Activated CD4-positive, CD25-positive, alpha-beta regulatory T cell treated with anti-CD3 and anti-CD28 coated beads, Interleukin-2, amount 50 U/mL, for 24 hours (primary cell): ENCODE measurements at regions not wholly inside any gene's neighbourhood (a gene's known extent, or its start where the extent isn't known, plus 50 kb on each side); places are given as distances from the start of the nearest gene placed in this dataset.
"Not testable (repeated sequence)": the region's sequence is repeated elsewhere in the genome, so short reads cannot be mapped to it uniquely, and the experiment has no call there.

Source experiments
- ATAC-seq, 2 donors: fragments of 150-1000 bp; cut with Tn5 transposase; one replicate each; pipeline ENCODE4 v1.10.0; 2021; ENCODE audit warnings: mild to moderate bottlenecking in 1 of 2, moderate library complexity in 1 of 2

DNA sequence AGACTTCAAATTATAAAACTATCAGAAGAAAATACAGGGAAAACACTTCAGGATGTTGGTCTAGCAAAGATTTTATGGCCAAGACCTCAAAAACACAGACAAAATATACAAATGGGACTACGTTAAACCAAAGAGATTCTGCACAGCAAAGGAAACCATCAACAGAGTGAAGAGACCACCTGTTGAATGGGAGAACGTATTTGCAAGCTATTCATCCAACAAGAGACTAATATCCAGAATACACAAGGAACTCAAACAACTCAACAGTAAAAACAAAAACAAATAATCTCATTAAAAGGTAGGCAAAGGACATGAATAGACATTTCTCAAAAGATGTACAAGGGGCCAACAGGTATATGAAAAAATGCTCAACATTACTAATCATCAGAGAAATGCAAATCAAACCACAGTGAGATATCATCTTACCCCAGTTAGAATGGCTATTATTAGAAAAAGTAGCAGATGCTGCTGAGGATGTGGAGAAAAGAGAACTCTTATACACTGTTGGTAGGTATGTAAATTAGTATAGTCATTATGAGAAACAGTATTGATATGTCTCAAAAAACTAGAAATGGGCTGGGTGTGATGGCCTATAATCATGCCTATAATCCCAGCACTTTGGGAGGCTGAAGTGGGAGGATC is 112.6 kb downstream of the LRIG2 start:
- peak; percentile 93 to 94 for ATAC-seq

DNA sequence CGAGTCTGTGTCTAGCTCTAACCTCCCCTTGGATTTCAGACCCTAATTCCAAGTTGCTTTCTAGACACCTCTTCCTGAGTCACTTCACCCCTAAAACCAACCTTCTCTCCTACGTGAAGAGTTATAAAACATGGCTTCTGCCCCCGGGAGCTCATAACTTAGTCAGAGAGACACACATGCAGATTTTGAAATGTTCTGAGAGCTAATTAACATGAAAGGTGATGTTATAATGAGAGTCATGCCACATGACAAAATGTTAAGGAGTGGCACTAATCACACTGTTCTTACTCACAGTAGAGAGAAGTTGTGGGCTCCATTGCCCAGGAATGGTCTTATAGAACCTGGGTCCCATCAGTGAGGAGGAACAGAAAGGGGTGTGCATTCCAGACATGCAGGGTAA is 117.1 kb downstream of the LRIG2 start:
- ATAC-seq = no peak

DNA sequence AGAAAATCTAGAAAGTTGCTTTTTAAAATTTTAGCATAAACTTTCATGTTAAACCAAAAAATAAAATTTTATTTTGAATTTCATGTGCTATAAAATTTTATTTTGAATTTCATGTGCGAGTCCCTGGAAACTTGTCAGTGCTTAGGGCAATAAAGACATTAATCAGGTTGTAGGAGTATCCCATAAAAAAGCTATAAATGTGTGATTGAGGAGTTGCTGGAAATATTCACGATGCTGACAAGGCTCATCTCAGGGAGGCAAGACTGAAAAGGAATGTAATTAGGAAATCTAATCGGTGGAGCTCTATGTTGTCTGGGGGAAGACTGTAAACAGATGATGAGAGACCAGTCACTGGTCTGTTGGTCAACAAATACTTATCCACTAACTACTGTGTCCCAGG is 117.9 kb downstream of the LRIG2 start:
- ATAC-seq = no peak

DNA sequence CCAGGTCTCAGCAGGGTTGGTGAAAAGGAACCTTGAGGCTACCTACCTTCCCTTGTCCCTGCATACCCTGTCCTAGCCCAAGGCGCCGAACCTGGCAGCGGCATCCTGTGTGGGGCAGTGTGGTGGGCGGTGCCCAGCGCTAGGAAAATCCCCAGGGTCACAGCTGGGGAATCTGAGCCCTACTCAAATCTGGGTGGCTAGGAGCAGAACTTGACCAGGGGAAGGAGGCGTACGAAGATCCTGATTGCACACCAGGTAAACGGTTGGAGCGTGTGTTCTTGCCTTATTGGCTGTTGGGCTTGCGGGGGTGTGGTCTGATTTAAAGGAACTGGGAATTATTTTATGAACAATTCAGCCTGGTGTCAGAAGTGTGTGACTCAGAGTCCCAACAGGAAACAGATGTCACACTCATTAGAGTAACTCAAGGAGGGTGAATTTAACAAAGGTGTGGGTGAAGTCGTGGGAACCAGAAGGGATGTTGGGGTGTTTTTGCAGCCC is 118.6 kb downstream of the LRIG2 start:
- peak; percentile 43 to 58 for ATAC-seq

DNA sequence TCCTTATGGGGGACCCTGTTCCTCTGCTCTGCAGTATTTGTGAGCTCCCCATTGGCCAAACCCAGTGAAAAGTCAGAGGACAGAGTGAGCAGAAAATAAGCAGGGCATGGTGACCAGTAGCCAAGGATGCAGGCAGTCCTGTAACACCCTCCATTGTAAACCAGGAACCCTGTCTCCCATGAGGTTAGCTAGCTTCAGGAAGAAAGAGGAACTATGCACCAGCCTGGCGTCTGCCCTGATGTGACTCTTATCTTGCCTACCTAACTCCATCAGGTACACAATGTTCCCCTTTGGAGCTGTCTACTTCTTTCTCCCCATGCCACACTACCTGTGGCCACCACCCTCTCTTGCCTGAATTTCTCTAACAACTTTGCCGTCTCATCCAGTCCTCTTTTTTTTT is 119.2 kb downstream of the LRIG2 start:
- ATAC-seq = no peak

DNA sequence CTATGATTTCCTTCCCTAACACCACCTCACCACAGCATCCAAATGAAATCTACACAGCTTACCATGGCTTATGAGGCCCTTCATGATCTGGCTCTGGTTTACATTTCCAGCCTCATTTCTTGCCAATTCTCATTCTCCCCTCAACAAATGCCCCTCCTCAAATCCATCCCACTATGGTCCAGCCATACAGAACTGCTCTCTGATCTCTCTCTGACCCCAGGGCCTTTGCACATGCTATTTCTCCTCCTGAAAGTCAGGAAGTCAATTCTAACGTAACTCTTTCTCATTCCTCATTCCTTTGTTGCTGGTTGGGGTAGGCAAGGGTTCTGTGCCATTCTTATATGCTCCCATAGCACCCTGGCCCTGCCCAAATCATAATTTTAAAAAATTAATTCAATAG is 120.0 kb downstream of the LRIG2 start:
- no peak for ATAC-seq

DNA sequence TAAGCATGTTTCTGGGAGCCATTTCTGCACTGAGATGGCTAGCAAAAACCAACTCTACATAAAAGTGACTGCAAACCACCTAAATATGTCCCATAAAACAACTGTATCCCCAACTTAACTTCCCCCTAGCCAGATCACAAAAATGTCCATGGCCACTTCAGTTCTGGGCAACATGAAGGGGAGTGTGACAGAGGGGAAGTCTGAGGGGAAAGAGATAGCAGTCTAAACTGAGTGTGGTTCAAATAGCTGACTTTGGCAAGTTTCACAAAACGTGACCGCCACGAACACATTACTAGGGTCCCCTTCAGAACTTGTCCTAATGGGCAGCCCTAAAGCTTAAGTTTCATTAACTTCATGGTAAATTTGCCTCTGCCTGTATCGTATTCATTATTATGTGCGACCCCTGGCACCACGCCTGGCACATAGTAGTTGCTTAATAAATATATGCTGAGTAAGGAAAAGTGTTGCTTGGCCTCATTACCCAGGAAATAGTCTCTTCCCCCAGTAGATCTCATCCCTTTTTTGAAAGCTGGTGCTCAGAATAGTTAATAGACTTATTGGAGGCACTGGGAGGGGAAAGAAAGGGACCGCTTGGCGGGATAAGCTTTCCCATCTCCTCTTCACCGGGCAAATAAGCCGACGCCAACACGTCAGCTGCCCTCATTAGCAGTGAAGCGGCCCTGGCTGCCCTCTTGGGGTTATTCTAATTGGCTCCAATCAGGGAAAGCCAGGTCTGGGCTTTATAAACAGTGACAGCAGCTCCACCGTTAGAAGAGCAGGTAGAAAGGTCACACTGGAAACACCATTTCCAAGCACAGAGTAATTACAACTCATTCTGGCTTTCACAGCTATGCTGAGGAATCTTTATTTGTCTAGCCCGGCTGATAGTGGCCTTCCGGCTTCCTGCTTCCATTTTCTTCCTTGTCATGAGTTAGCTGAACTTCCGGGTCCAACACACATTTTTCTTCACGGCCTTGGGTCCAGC is 122.1 kb downstream of the LRIG2 start:
- ATAC-seq = no peak

DNA sequence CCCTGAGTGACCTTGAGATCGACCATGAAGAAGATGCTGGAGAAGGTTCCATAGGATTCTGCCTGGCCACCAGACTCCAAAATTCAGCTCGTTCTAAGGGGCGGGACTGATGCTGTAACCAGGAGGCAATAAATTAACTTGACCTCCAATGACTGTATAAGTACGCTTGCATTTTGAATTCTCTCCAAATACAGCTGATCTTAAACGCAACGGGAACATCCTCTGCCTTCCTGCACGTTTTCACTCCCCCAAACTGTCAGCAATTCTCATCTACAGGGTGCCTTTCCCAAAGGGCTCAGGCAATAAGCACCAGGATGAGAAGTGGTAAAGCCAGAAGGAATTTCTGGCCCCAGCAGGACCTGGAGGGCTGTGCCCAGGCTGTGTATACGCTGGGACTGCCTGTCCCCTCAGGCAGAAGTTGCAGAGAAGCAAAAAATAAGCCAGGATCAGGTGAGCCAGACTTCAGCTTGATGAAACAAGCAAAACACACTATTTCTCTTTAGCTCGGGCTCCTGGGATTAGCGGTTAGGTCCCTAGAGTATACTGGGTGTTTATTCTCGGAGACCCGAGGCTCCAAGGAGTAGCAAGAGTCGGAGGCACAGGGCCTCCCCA is 124.8 kb downstream of the LRIG2 start:
- ATAC-seq = no peak

DNA sequence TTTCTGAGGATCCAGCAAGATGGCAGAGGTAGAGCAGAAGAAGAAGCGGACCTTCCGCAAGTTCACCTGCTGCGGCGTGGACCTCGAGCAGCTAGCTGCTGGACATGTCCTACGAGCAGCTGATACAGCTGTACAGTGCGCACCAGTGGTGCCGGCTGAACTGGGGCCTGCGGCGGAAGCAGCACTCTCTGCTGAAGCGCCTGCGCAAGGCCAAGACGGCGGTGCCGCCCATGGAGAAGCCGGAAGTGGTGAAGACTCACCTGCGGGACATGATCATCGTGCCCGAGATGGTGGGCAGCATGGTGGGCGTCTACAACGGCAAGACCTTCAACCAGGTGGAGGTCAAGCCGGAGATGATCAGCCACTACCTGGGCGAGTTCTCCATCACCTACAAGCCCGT is 125.8 kb downstream of the LRIG2 start:
- no peak for ATAC-seq

DNA sequence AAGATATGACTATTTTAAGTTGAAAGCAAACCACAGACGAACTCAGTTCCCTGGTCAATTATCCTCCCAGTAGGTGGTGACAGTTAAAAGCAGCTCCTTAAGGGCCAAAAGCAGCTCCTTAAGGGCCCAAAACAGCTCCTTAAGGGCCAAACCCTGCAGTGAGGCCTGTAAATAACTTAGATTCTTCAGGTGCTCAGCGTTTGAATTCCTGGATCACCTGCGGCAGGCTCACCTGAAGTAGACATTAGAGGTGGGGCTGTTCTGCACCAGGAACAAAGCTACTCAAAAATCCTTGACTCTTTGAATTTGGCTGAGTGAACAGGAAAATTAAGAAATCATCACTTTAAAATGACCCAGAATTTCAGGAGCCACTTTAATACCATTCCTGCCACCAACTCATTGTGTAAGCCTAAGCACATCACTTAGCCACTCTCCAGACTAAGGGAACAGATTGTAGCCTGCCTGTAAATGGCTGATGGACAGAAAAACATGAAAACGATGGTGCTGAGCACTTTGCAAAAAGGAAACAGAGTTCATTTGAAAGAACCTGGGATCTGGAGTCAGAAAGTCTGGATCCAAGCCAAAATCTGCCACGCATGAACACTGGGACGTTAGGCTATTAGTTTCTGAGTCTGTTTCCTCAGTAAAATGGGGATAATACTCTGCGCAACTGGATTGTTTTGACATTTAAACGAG is 126.9 kb downstream of the LRIG2 start:
- no peak for ATAC-seq

DNA sequence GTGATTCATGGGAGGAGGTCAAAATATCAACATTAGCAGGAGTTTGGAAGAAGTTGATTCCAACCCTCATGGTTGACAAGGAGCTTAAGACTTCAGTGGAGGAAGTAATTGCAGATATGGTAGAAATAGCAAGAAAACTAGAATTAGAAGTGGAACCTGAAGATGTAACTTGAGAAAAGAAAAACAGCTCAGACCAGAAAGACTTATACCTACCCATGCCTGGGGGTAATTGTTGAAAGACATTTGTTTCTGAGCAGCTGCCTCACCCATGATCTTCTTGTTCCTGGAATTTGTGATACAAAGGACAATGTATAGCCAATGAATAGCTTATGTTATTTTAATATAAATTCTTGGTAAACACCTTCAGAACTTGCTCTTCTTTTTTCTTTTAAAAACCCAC is 128.6 kb downstream of the LRIG2 start:
- no peak for ATAC-seq

DNA sequence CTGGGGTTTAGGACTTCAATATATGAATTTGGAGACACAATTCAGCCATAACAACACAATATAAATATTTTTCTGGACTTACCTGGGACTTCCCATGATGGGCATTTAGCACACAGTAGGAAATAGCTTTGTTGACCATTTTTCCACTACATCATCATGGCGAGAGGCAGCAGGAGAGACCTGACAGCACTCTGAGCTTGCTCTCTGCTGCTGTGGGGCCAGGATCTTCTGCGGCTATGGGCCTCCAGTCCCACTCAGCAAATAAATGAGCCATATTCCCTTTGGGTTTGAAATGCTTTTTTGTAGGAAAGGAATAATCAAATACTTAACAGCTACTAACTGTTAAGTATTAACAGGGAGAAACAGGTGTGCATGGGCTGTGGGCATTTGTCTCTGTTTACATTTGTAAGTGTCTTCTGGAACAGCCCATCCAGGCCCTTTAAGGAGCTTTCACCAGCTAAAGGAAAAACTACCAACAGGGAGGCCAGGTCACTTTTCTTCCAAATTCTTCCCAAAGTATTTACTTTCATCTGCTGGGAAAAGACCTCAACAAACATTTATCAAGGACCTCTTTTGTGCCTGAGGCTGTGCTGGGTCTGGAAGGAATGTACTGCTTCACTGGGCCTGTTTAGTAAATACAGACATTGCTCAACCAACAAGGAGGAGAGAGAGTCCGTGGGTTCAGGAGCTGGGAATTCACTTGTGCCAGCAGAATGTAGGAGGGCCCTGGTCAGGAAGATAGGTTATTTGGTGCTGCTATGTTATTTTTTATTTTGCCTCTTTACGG is 133.2 kb downstream of the LRIG2 start:
- no peak for ATAC-seq

DNA sequence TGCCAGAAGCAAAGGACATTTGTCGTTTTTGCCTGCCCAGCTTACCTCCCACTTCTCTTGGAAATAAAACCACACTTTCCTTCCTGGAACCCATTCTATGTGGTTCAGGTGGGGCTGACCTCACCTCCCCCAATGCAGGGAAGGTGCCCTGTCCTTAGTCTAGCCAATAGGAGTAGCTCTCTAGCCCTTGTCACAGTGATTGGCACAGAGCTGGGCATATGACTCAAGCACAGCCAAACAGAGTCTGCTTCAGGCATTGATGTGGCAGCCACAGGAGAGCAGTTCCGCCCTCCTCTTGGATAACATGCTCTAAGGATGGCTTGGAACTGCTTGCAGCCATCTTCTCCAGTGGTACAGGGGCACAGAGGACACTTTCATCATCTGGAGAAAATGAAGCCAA is 134.0 kb downstream of the LRIG2 start:
- no peak for ATAC-seq

DNA sequence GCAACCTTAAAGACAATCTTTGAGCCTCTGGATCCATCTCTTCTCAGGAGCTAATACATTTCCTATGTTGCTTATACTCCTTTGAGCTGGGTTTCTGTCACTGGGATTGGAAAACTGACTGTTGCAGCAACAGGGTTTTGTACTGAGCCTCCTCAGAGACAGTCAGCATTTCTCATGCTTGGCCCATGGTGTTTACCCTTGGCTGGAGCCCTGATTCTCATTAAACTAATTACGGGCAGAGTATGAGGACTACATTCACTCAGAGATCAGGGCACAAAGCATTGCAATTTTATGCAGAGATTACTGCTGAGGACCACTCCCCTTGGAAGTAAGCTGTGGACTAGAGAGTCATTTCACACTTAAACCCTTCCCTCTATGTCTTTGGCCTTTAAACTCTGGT is 134.5 kb downstream of the LRIG2 start:
- ATAC-seq = no peak

DNA sequence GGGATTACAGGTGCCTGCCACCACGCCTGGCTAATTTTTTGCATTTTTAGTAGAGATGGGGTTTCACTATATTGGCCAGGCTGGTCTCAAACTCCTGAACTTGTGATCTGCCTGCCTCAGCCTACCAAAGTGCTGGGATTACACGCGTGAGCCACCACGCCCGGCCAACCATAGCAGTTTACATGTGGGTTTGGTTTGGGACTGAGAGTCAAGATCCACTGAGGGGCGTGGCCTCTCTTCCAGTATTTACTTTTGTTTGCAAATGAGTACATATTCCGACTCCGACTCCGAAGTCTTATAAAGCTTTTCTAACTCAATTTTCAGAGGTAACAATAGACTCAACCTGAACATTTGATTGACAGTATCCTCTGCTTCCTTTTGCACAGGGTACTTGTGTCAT is 135.4 kb downstream of the LRIG2 start:
- ATAC-seq = not testable (repeated sequence)

DNA sequence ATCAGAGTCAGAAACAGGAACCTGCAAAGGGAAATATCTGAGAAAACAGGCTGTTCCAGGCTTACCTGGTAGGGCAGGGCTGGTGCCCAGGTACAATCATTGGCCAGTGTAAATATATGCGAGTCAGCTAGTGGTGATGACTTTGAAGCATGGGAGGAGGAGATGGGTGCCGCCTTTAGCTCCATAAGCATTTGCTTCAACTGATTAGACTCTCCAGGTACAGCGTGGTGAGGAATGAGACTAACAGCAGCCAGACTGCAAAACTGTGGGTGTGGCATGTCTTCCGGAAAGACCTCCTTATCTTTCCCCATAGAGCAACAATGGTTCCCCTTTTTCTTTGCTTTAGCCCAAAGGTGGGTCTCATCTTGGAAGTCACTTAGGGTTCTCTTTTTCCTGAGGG is 137.2 kb downstream of the LRIG2 start:
- ATAC-seq = no peak

DNA sequence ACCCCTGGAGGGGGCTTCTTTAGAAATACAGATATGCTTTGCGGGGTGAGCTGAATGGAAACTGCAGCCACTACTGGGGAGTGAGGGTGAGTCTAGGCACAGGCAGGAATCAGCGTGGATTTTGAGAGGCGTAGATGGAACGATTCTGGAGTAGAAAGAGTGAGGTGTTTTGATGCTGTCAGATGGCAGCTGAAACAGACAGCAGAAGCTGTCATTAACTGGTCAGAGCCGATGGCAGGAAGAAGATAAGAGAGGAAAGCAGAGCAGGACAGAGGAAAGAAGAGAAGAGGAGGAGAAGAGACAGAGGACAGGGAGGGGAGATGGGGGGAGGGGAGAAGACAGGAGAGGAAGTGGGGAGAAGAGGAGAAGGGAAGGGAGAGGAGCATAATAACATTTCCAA is 138.5 kb downstream of the LRIG2 start:
- no peak for ATAC-seq

DNA sequence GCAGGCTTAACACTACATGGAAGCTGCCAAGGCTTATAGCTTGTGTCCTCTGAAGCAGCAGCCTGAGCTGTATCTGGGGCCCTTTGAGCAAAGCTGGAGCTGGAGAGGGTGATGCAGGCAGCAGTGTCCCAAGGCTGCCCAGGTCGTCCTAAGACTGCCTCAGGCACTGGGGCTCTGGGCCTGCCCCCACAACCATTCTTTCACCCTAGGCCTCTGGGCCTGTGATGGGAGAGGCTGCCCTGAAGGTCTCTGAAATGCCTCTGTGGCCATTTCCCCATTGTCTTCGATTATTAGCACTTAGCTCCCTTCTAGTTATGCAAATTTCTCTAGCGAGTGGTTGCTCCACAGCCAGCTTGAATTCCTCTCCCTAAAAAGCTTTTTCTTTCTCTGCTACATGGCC is 142.0 kb downstream of the LRIG2 start:
- no peak for ATAC-seq

DNA sequence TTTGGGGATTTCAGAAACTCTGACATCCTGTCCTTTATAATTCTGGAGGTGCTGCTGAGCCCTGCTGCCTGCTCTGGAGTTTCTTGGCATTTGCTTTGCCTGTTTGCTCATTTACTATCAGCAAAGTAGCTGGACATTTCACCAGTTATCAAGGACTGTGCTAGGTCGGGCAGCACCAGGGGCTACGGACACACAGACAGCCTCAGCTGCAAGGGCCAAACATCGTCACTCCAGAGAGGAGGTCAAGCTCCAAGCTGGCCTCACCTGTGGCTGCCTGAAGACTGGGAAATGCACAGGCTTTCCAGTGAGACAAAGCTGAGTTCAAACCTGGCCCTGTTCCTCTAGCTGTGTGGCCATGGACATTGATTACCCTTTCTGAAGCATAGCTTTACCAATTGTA is 143.7 kb downstream of the LRIG2 start:
- no peak for ATAC-seq

DNA sequence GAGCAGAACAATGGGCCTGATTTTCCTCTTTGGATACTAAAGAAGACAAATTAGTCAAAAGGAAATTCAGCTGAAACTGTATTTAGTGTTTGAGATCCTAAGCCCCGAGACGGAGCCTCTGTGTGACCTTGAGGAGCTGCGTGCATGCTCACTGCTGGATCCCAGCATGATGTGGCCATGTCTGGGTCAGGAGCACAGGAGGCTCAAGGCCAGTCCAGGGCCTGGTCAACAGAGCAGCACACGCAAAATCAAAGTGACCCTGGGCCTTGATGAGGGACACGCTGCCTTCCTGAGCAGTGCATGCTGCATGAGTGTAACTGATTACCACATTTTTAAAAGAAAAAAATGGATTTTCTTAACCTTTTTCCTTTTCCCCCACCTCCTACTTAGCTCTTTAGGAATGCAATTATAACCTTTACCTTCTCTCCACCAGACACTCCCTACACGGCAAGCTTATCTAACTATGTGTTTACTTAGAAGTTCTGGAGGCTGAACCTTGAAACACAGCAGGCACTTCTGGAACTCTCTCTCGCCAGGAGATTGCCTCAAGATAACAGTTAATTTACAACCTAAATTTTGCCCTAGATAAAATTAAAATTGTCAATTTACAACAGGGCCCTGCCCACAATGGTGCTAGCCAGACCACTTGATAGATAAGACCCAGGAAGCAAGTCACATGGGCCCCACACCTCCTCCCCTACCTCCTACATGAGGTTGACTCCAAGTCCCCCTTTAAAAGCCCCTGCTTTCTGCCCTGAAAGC is 144.6 kb downstream of the LRIG2 start:
- no peak for ATAC-seq

DNA sequence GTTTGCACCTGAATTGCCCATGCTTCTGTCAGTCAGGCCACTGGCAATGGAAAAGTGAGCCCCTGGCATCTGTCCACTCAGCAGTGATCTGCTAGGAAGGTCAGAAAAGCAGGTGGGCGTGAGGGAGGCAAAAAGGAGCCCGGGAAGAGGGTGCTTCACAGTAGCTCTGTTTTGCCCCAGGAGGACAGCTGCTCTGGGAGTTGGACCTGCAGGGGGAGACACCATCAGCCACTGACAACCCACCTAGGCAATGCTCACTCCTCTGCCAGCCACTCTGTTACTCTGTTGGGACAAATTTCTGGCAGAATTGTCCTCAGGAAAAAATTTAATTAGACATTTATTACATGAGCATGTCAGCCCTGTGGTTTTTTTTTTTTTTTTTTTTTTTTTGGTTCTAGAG is 146.4 kb downstream of the LRIG2 start:
- no peak for ATAC-seq
